Activated CD4-positive, CD25-positive, alpha-beta regulatory T cell (primary cell): ENCODE measurements at regions not wholly inside any gene's neighbourhood (a gene's known extent, or its start where the extent isn't known, plus 50 kb on each side); places are given as distances from the start of the nearest gene placed in this dataset.
"Not testable (repeated sequence)": the region's sequence is repeated elsewhere in the genome, so short reads cannot be mapped to it uniquely, and the experiment has no call there.

Experiments
- DNase-seq, 4 experiments: peaks; one replicate each; lab custom pipeline; 2025; lab: John Stamatoyannopoulos, UW

GRCh38 chr14:87241018-87241768 lies 751.8 kb downstream of the GALC start:
- no peak for DNase-seq

- not testable (repeated sequence) for DNase-seq
Observed at GRCh38 chr14:87240319-87240718, 752.7 kb downstream of the GALC start.

GRCh38 chr14:87233806-87234384 lies 759.1 kb downstream of the GALC start:
- DNase-seq: no peak

GRCh38 chr14:87233266-87233665 lies 759.7 kb downstream of the GALC start:
- DNase-seq: no peak

GRCh38 chr14:87231336-87232026 lies 761.5 kb downstream of the GALC start:
- DNase-seq: no peak

GRCh38 chr14:87230726-87231125 lies 762.3 kb downstream of the GALC start:
- no peak for DNase-seq

DNA sequence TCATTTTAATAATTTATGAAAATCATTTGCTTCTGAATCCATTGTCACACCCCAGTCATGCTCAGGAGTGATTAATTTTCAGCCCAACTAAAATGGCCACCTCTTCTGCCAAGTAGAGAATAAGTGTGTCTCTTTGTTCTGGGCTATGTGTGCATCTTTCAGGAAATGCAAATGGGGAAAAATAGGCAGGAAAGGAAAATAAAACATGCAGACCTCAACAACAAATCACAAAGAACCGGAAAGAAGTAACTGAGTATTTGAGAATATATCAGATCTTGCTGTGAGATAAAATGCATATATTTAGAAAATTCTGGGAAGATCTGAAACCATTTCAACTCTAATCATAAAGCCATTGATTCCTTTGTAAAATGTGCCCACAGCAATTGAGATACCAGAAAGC lies 763.9 kb downstream of the GALC start:
- DNase-seq: no peak

DNA sequence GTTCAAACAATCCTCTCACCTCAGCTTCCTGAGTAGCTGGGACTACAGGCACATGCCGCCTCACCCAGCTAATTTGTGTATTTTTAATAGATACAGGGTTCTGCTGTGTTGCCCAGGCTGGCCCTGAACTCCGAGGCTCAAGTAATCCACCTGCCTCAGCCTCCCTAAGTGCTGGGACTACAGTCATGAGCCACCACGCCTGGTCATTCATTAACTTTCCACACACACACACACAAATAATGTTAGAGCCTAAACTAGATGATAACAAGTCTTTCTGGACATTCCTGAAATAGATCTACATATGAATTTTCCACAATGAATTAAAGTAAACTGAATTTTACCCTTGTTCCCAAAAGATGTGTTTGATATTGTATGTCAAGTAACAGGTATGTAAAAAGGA lies 776.0 kb downstream of the GALC start:
- DNase-seq: no peak

- no peak for DNase-seq
Observed at GRCh38 chr14:87214558-87214957, 778.4 kb downstream of the GALC start.

- DNase-seq: no peak
Observed at GRCh38 chr14:87207756-87208155, 785.2 kb downstream of the GALC start.

GRCh38 chr14:87205811-87206210 lies 787.2 kb downstream of the GALC start:
- no peak for DNase-seq

- no peak for DNase-seq
Observed at GRCh38 chr14:87203346-87203745, 789.6 kb downstream of the GALC start.

- DNase-seq: no peak
Observed at GRCh38 chr14:87199381-87199780, 793.6 kb downstream of the GALC start.

GRCh38 chr14:87196436-87196835 lies 796.5 kb downstream of the GALC start:
- DNase-seq: no peak

DNA sequence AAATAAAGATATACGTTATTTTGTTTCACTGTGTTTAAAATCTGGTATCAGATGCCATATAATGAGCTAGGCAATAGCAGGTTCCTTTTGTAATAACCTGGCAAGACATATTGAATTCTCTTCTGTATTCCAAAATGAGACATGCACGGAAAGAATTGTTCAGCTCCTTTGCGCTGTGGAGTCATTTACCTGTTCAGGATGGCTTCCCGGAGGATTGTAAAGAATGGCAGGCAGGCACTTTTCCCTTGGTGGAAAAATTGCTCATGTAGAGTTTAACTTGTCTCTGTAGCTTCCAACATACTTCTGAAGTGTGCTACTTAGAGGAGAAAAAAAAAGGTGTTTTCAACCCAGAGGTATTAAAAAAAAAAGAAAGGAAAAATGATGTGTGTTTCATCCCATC lies 805.2 kb downstream of the GALC start:
- no peak for DNase-seq

DNA sequence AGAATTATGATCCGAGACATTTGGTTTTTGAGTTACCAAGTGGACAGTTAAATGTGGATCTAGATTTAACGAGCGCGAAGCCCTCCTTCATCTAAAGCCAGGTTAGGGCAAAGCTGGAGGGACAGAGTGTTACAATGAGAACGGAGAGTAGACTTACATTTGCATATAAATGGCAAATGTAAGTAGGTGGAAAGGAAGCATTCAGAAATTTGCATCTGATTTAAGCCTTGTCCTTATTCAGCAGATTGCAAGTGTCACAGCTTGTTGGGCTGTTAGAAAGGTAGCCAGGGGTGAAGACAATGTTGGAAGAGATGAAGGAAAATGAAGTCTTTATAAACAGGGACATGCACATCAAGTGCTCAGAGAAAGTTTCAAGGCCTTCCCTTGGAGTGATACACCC lies 806.2 kb downstream of the GALC start:
- DNase-seq: no peak

GRCh38 chr14:87185961-87186560 lies 806.9 kb downstream of the GALC start:
- DNase-seq: no peak

GRCh38 chr14:87184180-87184579 lies 808.8 kb downstream of the GALC start:
- DNase-seq: no peak

DNA sequence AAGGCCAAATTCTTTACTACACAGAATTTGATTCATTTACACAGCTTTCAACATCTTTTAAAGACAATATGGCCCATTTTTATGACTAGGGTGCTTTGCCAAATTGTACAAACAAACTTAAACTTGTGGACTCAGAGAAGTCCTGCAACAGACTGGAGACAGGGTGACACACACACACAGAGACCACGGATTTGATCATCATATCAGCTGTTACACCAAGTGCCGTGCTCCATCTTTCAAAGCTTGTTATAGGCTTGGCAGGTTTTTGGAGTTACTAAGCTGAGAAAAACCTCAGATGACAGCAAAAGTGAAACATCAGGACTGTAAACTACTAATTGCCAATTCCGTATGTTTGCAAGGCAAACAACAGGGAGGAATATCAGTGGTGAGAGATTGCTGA lies 811.7 kb downstream of the GALC start:
- DNase-seq: no peak

DNA sequence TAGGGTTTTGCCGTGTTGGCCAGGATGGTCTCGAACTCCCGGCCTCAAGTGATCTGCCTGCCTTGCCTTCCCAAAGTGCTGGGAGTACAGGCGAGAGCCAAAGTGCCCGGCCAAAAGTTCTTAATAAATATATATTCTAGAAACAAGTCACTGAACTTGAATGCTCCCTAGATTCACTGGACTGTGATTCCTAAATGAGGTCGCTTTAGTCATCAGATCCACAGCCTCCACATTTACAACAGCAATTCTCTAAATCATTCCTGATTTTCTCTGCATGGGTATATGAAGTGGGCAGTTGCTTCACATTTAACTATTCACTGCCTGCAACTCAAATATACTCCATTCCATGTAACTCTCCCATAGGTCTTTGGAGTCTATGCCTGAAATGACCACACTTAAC lies 813.0 kb downstream of the GALC start:
- no peak for DNase-seq

DNA sequence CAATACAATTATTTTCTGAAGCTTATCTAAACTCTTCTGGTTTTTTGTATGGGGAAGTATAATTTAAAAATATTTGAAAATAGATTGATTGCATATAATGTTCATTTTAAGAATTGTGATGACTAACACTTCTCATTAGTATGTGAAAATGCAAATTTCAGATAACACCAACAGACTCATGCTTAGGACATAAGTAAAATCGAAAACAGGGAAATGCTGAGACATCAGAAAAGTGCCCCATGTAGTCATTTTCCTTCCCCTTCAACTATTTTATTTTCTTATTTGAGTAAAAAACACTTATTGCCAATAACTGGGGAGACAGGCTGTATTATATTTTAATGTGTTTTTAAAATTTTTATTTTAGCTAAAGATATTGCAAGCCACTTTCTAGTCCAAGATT lies 814.7 kb downstream of the GALC start:
- no peak for DNase-seq

DNA sequence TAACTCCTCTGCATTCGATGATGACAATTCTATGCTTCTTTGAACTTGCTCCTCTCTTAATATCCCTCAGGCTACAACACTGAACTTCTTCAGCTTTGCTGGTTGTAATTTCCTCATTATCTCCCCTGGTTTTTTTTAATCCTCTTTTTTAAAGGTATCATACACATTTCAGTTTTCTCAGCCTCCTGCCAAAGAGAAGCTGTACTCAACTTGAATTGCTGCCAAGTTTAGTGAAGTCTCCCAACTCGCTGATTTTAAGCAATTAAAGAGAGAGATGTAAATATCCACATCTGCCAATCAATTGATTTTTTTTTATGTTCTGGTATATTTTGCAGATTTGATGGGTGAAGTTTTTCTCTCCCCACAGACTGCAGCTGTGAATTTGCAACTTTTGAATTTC lies 817.8 kb downstream of the GALC start:
- DNase-seq: no peak

- no peak for DNase-seq
Observed at GRCh38 chr14:87171141-87171540, 821.8 kb downstream of the GALC start.
